ENCODE measurements at regions not wholly inside any gene's neighbourhood (a gene's known extent, or its start where the extent isn't known, plus 50 kb on each side); places are given as distances from the start of the nearest gene placed in this dataset.

DNA sequence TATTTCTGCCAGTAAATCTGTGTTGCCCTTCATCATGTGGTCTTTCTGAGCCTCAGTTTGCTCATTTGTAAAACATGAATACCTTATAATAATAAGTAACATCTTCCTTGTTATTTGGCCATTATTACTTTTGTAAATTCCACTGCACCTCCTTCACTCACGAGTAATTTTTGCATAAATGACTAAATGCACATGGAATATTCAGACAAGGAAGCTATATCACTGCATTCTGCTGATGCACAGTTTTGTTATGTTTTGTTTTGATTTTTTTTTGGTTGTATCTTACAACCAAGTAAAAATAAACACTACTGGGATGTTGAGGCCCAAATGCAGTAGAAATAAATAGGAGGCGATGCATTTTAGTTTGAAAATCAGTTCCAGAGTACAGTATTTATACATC lies 185.3 kb upstream of the POU3F3 start:
- Histone ChIP-seq H3K9me3 (no peaks in the 10 kb centered on the region), H3K4me1 (no peaks in the 10 kb centered on the region), H3K4me3 (no peak overlapping the region), H3K27me3 (no peaks in the 10 kb centered on the region), H3K27ac (no peak overlapping the region), H3K36me3 (no peaks in the 10 kb centered on the region)
- no peak for DNase-seq
- TF ChIP-seq, protein P1, sequence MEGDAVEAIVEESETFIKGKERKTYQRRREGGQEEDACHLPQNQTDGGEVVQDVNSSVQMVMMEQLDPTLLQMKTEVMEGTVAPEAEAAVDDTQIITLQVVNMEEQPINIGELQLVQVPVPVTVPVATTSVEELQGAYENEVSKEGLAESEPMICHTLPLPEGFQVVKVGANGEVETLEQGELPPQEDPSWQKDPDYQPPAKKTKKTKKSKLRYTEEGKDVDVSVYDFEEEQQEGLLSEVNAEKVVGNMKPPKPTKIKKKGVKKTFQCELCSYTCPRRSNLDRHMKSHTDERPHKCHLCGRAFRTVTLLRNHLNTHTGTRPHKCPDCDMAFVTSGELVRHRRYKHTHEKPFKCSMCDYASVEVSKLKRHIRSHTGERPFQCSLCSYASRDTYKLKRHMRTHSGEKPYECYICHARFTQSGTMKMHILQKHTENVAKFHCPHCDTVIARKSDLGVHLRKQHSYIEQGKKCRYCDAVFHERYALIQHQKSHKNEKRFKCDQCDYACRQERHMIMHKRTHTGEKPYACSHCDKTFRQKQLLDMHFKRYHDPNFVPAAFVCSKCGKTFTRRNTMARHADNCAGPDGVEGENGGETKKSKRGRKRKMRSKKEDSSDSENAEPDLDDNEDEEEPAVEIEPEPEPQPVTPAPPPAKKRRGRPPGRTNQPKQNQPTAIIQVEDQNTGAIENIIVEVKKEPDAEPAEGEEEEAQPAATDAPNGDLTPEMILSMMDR (IDR thresholded peaks at IDR 0.05) = no peak
- no peak for TF ChIP-seq POLR2A (IDR thresholded peaks at IDR 0.05)

- no peaks in the 10 kb centered on the region for H3K36me3 ChIP-seq
- DNase-seq = no peak
- H3K4me1 ChIP-seq = no peaks in the 10 kb centered on the region
- H3K4me3 ChIP-seq = no peak overlapping the region
- TF ChIP-seq POLR2A (IDR thresholded peaks at IDR 0.05) = no peak
- TF ChIP-seq, protein P1 (IDR thresholded peaks at IDR 0.05) = no peak
- no peaks in the 10 kb centered on the region for H3K9me3 ChIP-seq
- H3K27ac ChIP-seq = no peak overlapping the region
- no peaks in the 10 kb centered on the region for H3K27me3 ChIP-seq
These were observed 180.7 kb upstream of the POU3F3 start for GRCh38 chr2:104673225-104673624.

GRCh38 chr2:104678181-104678580 lies 175.7 kb upstream of the POU3F3 start:
- Histone ChIP-seq H3K27me3 (no peaks in the 10 kb centered on the region), H3K4me3 (no peak overlapping the region), H3K4me1 (no peaks in the 10 kb centered on the region), H3K27ac (no peak overlapping the region), H3K9me3 (no peaks in the 10 kb centered on the region), H3K36me3 (no peaks in the 10 kb centered on the region)
- TF ChIP-seq, protein P1 (IDR thresholded peaks at IDR 0.05) = no peak
- DNase-seq = no peak

- Histone ChIP-seq H3K4me1 (no peaks in the 10 kb centered on the region), H3K27me3 (no peaks in the 10 kb centered on the region), H3K27ac (no peak overlapping the region), H3K4me3 (no peak overlapping the region), H3K9me3 (no peaks in the 10 kb centered on the region), H3K36me3 (no peaks in the 10 kb centered on the region)
- TF ChIP-seq POLR2A (IDR thresholded peaks at IDR 0.05) = no peak
- TF ChIP-seq, protein P1 (IDR thresholded peaks at IDR 0.05) = no peak
- DNase-seq = no peak
These were observed 168.3 kb upstream of the POU3F3 start for GRCh38 chr2:104685591-104685990.

DNA sequence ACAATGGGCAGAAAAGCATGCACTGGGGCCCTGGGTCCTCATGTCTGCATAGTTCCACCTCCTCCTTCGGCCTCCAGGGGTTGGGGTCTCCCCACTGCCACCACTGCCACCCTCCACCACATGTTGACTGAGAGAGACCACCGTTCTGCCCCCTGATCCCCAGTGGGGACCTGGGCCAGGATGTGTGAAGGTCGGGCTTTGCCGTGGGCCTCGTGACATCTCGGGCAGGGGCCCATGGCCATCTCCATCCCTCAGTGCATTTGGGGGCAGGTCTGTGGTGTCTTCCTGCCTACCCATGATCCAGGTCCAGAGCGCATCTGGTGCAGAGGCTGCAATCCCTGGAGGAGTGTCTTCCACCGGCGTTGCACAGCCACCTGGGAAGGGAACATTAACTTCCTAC lies 166.8 kb upstream of the POU3F3 start:
- H3K27me3 ChIP-seq = no peaks in the 10 kb centered on the region
- H3K4me1 ChIP-seq = no peaks in the 10 kb centered on the region
- TF ChIP-seq, protein P1 (IDR thresholded peaks at IDR 0.05) = no peak
- no peak for TF ChIP-seq POLR2A (IDR thresholded peaks at IDR 0.05)
- H3K9me3 ChIP-seq = no peaks in the 10 kb centered on the region
- no peaks in the 10 kb centered on the region for H3K36me3 ChIP-seq
- no peak overlapping the region for H3K4me3 ChIP-seq
- H3K27ac ChIP-seq = no peak overlapping the region
- no peak for DNase-seq

DNA sequence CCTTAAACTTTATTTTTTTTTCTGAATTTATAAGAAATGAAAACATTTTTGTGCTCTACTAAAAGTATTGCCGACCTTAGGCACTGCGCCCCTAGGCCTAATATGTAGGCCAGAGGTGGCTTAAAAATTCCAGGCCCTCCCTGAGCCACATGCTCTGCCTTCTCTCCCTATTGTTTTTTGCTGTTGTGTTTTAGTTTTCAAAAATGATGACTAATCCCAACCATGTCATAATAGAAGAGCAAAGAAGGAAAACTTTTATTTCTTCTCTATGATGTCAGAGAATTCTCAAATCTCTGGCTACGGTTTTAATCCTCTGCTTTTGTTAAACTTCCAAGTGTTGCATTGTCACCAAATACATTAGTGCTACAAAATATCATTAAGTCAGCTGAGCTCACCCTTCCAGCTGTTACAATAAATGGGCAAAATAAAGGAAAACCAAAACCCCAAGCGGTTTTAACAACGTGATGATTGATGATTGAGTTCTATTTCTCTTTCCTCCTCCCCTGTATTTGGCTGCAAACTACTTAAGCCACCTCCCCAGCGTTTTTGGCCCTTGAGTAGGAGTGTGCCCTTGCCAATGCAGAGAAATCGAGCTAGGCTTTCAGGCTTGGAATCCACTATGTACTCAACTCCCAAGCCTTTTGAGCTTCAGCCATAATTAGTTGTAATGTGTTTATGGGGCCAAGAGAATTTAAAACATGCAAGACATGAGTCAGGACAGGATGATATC lies 163.5 kb upstream of the POU3F3 start:
- no peaks in the 10 kb centered on the region for H3K4me1 ChIP-seq
- H3K36me3 ChIP-seq = no peaks in the 10 kb centered on the region
- no peak for DNase-seq
- no peak for TF ChIP-seq POLR2A (IDR thresholded peaks at IDR 0.05)
- H3K27ac ChIP-seq = no peak overlapping the region
- H3K27me3 ChIP-seq = no peaks in the 10 kb centered on the region
- no peak overlapping the region for H3K4me3 ChIP-seq
- H3K9me3 ChIP-seq = no peaks in the 10 kb centered on the region

All from Peyer's patch (tissue), 4 donors.